ENCODE measurements at regions not wholly inside any gene's neighbourhood (a gene's known extent, or its start where the extent isn't known, plus 50 kb on each side); places are given as distances from the start of the nearest gene placed in this dataset.

GRCh38 chr2:145260081-145260480 lies 740.2 kb upstream of the ZEB2 start:
- no peak for ATAC-seq (ENCODE audit: low FRiP score)
- no peak for DNase-seq (ENCODE audit: low spot score)
- TF ChIP-seq, protein P1, sequence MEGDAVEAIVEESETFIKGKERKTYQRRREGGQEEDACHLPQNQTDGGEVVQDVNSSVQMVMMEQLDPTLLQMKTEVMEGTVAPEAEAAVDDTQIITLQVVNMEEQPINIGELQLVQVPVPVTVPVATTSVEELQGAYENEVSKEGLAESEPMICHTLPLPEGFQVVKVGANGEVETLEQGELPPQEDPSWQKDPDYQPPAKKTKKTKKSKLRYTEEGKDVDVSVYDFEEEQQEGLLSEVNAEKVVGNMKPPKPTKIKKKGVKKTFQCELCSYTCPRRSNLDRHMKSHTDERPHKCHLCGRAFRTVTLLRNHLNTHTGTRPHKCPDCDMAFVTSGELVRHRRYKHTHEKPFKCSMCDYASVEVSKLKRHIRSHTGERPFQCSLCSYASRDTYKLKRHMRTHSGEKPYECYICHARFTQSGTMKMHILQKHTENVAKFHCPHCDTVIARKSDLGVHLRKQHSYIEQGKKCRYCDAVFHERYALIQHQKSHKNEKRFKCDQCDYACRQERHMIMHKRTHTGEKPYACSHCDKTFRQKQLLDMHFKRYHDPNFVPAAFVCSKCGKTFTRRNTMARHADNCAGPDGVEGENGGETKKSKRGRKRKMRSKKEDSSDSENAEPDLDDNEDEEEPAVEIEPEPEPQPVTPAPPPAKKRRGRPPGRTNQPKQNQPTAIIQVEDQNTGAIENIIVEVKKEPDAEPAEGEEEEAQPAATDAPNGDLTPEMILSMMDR (IDR thresholded peaks at IDR 0.05), result no peak

DNA sequence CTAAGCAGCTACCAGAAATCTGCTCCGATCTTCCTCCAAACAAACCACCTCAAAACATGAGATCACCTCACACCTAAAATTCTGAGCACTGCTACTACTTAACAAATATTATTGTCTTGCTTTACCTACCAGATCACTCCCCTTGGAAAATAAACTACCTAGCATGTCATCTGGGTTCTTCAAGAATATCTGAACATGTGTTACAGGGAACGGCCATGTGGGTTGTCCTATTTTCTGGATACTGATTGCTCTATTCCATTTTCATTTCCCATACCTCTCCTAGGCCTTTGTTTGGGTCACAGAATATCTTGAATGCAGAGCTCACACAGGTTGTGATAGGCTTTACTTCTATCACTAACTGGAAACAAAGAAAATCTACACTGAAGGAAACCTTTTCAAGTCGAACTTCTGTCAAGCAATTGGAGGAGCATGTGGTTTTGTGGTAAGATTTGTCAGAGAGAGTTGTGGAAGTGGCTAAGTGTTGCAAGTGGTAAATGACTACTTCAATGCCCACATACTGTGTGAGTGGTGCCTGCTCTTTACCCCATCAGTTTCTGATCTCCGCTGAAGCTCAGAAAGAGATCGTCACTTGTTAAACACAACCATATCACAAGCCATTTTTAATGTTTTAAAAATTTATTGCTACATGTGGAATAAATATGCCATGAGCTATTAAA lies 739.1 kb upstream of the ZEB2 start:
- TF ChIP-seq, protein P1 (IDR thresholded peaks at IDR 0.05), result no peak
- ATAC-seq (ENCODE audit: low FRiP score) (no peak), DNase-seq (ENCODE audit: low spot score) (no peak)

GRCh38 chr2:145257931-145258330 lies 738.0 kb upstream of the ZEB2 start:
- TF ChIP-seq, protein P1 (IDR thresholded peaks at IDR 0.05), result no peak
- ATAC-seq (ENCODE audit: low FRiP score), result no peak
- no peak for DNase-seq (ENCODE audit: low spot score)

DNA sequence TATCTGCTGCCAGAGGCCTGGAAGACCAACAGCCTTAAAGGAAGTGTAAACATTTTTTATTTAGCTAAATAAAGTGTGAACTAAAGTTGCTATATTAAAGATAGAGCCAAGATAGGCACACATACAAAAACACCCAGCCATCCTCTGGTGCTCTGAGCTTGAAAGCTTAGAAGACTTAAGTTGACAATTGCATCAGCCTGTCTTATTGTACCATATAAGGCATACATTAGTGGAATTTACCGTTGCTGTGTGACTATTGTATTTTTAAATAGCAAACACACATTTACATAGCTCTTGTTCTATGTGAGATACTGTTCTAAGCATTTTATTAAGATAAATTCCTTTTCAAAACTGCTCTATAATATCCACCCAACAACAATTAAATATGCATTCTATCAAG lies 736.6 kb upstream of the ZEB2 start:
- TF ChIP-seq, protein P1 (IDR thresholded peaks at IDR 0.05), result no peak
- DNase-seq (ENCODE audit: low spot score) (no peak), ATAC-seq (ENCODE audit: low FRiP score) (no peak)

DNA sequence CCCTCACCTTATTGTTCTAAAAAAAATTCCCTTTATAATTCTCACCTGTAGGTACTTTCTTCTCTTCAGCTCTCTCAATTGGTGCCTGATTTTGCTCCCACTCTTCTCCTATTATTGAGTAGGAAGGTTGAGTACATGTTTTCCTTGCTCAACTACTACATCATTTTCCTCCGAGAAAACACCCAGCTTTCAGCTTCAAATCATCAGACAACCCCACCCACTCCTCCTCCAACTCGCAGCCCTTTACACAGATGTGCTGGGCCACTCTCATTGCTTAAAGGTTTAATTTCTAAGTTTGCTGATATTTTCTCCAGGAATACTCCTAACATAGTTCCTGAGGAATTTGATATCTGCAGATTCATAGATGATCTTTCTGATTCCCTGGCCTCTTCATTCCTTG lies 734.4 kb upstream of the ZEB2 start:
- DNase-seq (ENCODE audit: low spot score) (no peak), ATAC-seq (ENCODE audit: low FRiP score) (no peak)
- TF ChIP-seq, protein P1 (IDR thresholded peaks at IDR 0.05), result no peak

GRCh38 chr2:145253492-145253891 lies 733.6 kb upstream of the ZEB2 start:
- no peak for DNase-seq (ENCODE audit: low spot score)
- ATAC-seq (ENCODE audit: low FRiP score), result no peak
- TF ChIP-seq, protein P1 (IDR thresholded peaks at IDR 0.05), result no peak

DNA sequence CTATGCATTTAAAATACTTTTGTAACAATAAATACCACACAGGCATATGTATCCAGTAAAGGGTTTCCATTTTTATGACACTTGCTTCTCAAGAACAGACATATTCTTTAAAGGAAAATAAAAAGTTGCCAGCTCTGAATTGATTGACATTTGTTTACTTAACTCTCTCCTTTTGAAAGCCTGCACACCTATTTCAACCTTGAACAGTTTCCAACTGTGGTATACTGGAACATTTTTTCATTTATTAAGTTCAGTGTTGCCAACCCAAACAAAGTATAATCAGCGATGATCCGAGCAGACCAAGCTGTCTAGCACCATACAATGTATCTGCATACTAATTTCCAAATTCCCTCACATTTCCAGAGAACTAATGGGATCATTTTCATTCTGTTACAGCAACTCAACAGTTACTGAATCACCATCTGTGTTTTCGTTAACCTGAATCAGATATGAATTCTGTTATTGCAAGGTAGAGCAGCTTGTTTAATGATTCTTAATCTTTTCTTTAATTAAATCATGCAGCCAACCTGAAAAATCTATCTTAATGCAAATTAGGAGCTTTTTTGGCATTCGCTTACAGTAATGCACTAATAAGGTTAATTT lies 725.5 kb upstream of the ZEB2 start:
- no peak for DNase-seq (ENCODE audit: low spot score)
- no peak for ATAC-seq (ENCODE audit: low FRiP score)
- TF ChIP-seq, protein P1 (IDR thresholded peaks at IDR 0.05), result no peak

Measured in omental fat pad (tissue), 3 donors.